ENCODE measurements at regions not wholly inside any gene's neighbourhood (a gene's known extent, or its start where the extent isn't known, plus 50 kb on each side); places are given as distances from the start of the nearest gene placed in this dataset.

- DNase-seq = no peak
Measured at GRCh38 chr11:19320827-19321226, 80.1 kb upstream of the E2F8 start.

- DNase-seq = no peak
Measured at GRCh38 chr11:19316434-19316833, 75.7 kb upstream of the E2F8 start.

DNA sequence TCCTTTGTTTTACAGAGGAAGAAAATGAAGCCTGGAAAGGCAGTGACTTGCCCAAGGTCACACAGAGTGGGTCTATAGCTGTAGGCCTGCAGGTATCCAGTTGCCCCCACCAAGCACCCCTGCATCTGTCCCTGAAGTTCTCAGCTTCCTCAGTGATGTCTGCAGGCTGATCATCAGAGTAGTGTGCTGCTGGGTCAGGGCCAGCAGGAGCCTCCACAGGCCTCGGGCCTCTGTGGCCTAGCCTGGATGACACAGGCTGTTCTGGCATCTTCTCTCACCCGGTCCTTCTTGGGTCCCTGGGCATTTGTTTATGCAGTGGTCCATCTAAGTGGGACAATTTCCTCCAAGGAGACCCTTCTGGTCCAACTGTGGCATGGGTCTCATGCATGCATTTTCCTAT, 74.8 kb upstream of the E2F8 start:
- no peak for DNase-seq

DNA sequence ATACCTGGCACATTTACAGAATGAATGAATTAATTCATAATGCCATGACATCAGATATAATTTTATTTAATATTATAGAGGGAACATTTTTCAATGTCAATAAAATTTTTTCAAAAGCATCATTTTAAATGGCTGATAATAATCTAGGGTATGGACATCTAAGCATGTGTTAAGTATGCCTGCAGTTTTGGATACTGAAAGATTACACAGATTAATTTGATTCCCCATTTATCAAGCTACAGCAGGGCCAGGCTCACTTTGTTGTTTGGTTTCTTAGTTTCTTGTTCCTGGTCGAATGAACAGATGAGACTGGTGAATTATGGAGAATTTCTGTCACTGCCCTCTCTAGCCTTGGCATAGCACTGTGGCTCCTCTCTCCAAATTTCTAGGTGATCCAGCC, 72.4 kb upstream of the E2F8 start:
- no peak for DNase-seq

DNA sequence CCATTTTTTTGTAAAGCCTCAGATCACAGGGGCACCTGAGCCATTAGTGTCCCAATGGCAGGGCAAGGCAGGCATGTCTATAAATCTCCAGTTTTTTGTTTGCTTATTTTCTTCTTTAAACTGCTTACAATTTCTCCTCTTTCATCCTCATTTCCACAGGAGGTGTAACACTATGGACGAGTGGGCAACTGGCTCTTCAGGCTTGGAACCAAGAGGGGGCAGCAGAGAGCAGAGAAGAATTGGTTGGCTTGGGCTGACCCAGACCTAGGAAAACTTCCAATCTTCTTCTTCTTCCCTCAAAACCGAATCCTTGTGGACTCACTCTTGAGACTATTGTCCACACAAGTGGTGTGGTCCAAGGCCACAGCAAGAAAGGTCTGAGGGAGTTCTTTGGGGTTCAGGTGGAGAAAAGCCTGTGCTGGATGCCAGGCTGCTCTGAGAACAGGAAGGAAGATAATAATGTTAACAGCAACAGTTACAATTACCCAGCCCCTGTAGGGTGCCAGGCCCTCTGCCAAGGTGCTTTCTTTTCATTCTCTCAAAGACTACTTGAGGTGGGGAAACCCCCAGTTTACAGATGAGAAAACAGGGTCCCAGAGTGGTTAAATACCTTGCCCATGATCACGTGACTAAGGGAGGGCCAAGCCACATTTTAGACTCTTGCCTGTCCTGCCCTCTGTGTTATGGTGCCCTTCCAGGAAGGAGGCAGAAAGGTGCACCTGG, 70.7 kb upstream of the E2F8 start:
- peak; percentile 70 for DNase-seq

DNA sequence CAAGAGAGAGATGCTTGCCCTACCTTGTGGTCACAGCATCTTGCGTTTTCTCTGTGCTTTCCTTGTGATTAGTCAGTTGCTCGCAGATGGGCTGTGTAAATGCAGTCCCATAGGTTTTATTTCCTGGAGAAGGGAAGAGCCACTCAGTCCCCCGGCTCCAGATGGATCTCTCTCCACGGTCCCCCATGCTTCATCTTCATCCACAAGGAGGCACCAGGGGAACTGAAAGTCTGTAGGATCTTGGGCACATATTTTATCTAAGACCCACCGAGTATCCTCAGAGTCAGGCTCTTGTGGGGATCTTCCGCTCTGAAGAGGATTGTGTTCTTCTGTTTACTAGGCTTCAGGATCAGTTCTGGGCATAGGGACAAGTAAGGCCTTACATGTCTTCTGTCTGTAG, 66.8 kb upstream of the E2F8 start:
- DNase-seq = no peak

- DNase-seq = no peak
Measured at GRCh38 chr11:19306179-19306944, 65.6 kb upstream of the E2F8 start.

- no peak for DNase-seq
Measured at GRCh38 chr11:19301361-19301760, 60.6 kb upstream of the E2F8 start.

DNA sequence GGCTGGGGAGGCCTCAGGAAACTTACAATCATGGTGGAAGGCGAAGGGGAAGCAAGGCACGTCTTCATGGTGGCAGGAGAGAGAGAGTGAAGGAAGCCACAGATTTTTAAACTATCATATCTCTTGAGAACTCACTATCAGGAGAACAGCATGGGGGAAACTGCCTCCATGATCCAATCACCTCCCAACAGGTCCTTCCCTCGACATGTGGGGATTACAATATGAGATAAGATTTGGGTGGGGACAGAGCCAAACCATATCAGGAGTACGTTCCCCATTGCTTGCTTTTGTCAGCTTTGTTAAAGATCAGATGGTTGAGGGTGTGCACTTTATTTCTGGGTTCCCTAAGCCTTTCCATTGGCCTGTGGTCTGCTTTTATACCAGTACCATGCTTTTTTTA, 53.7 kb upstream of the E2F8 start:
- no peak for DNase-seq

DNA sequence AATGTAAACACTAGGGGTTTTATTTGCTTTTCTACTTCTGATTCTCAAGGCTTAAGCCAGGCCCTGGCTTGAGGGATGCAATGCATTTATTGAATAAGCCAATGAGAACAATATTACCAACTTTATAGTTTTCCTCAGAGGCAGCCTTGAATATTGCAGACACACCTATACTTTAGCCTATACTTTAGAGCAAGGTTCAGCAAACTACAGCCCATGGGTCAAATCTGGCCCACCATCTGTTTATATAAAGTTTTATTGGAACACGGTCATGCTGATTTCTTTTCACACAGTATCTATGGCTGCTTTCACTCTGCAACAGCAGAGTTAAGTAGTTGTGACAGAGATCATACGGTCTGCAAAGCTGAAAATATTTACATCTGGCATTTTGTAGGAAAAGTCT, 50.3 kb upstream of the E2F8 start:
- no peak for DNase-seq

Measured in islet precursor cell (in vitro differentiated cells).